Prostate gland (tissue), 2 donors: ENCODE measurements at regions not wholly inside any gene's neighbourhood (a gene's known extent, or its start where the extent isn't known, plus 50 kb on each side); places are given as distances from the start of the nearest gene placed in this dataset.

Experiments used
- DNase-seq: peaks from one replicate; pipeline ENCODE4 v3.0.0-alpha.2; 2019; ENCODE audit warnings: low spot score
- H3K27ac ChIP-seq, 2 donors: fragments of 200-600 bp; sonication (generic); 2 replicates each; pipeline ENCODE4 v1.5.1; 2017 to 2019
- H3K27me3 ChIP-seq: fragments of 200-600 bp; sonication (generic); replicated peaks from 2 replicates; pipeline ENCODE4 v1.5.1; 2019; ENCODE audit not compliant: insufficient read depth
- H3K36me3 ChIP-seq, 2 donors: fragments of 200-600 bp; sonication (generic); 1 replicate in 1 of 2; 2 replicates in 1 of 2; pipeline versions ENCODE4 v1.5.1 to v1.8.1; 2017 to 2019
- H3K4me1 ChIP-seq: fragments of 200-600 bp; sonication (generic); replicated peaks from 2 replicates; pipeline ENCODE4 v1.5.1; 2019
- H3K4me3 ChIP-seq, 2 donors: fragments of 200-600 bp; sonication (generic); 2 replicates each; pipeline ENCODE4 v1.5.1; 2017 to 2019
- H3K9me3 ChIP-seq: fragments of 200-600 bp; sonication (generic); 2 replicates; pipeline ENCODE4 v1.5.1; 2017
- CTCF ChIP-seq, 4 experiments: fragments of 200-600 bp in 2 of 4; fragments of 450-650 bp in 2 of 4; sonication (generic) in 2 of 4; IDR thresholded peaks; 1 replicate in 3 of 4; 2 replicates in 1 of 4; pipeline ENCODE4 v1.5.1; 2016 to 2019; ENCODE audit warnings: antibody characterized with exemption in 4 of 4, mild to moderate bottlenecking in 2 of 4, moderate library complexity in 2 of 4
- POLR2A ChIP-seq: fragments of 450-650 bp; IDR thresholded peaks from one replicate; pipeline ENCODE4 v1.6.1; 2016; ENCODE audit warnings: antibody characterized with exemption, mild to moderate bottlenecking
- POLR2AphosphoS5 ChIP-seq: sonication (generic); formaldehyde crosslinking; IDR thresholded peaks from one replicate; pipeline ENCODE4 v1.6.1; 2017; ENCODE audit warnings: antibody characterized with exemption
- WGBS: methylation state at CpG from one replicate; pipeline ENCODE4 v1.1.5; 2018; 5-methylcytosine and 5-hydroxymethylcytosine counted together
- intact Hi-C: fragments of 100-400 bp; cut with DNase I; formaldehyde crosslinking; loops from one replicate; pipeline ENCODE4 v1.14.2; 2022

GRCh38 chr4:117814277-117815246 lies 219.7 kb upstream of the NDST3 start:
- H3K9me3 ChIP-seq, result no peaks in the 10 kb centered on the region
- no peak overlapping the region for H3K4me3 ChIP-seq
- no peak for DNase-seq
- no peaks in the 10 kb centered on the region for H3K27me3 ChIP-seq
- no peaks in the 10 kb centered on the region for H3K36me3 ChIP-seq
- no peak for TF ChIP-seq POLR2A
- TF ChIP-seq POLR2AphosphoS5, result no peak
- TF ChIP-seq CTCF (IDR thresholded peaks at IDR 0.05), result no peak
- no peaks in the 10 kb centered on the region for H3K4me1 ChIP-seq
- 69% methylated on average over 5 of the region's 5 CpGs for WGBS
- no peak overlapping the region for H3K27ac ChIP-seq
- intact Hi-C loops, result no loop called here

GRCh38 chr4:117817301-117817700 lies 217.0 kb upstream of the NDST3 start:
- no peaks in the 10 kb centered on the region for H3K4me1 ChIP-seq
- intact Hi-C loops, result no loop called here

GRCh38 chr4:117821834-117822233 lies 212.5 kb upstream of the NDST3 start:
- TF ChIP-seq CTCF (IDR thresholded peaks at IDR 0.05), result no peak
- no peak for TF ChIP-seq POLR2A
- TF ChIP-seq POLR2AphosphoS5, result no peak
- Histone ChIP-seq H3K4me3 (no peak overlapping the region), H3K9me3 (no peaks in the 10 kb centered on the region), H3K36me3 (no peaks in the 10 kb centered on the region), H3K27ac (no peak overlapping the region), H3K4me1 (no peaks in the 10 kb centered on the region), H3K27me3 (no peaks in the 10 kb centered on the region)
- DNase-seq, result no peak
- intact Hi-C loops, result no loop called here
- WGBS, result 64% methylated on average over 3 of the region's 3 CpGs

More at GRCh38 chr4:117817301-117817700, 217.0 kb upstream of the NDST3 start:
- Histone ChIP-seq H3K4me3 (no peak overlapping the region), H3K36me3 (no peaks in the 10 kb centered on the region), H3K27ac (no peak overlapping the region), H3K27me3 (no peaks in the 10 kb centered on the region), H3K9me3 (no peaks in the 10 kb centered on the region)
- TF ChIP-seq CTCF (IDR thresholded peaks at IDR 0.05) (no peak), POLR2AphosphoS5 (no peak)
- no peak for DNase-seq

GRCh38 chr4:117823388-117823787 lies 210.9 kb upstream of the NDST3 start:
- intact Hi-C loops, result no loop called here
- H3K9me3 ChIP-seq, result no peaks in the 10 kb centered on the region

More at GRCh38 chr4:117823388-117823787, 210.9 kb upstream of the NDST3 start:
- Histone ChIP-seq H3K27ac (no peak overlapping the region), H3K27me3 (no peaks in the 10 kb centered on the region), H3K4me1 (no peaks in the 10 kb centered on the region), H3K4me3 (no peak overlapping the region), H3K36me3 (no peaks in the 10 kb centered on the region)
- TF ChIP-seq POLR2A (no peak), POLR2AphosphoS5 (no peak), CTCF (IDR thresholded peaks at IDR 0.05) (no peak)
- 57% methylated on average over 3 of the region's 3 CpGs for WGBS
- no peak for DNase-seq
